Urinary bladder (tissue), 3 donors: ENCODE measurements at regions not wholly inside any gene's neighbourhood (a gene's known extent, or its start where the extent isn't known, plus 50 kb on each side); places are given as distances from the start of the nearest gene placed in this dataset.

ENCODE experiments used
- DNase-seq: peaks from one replicate; pipeline ENCODE4 v3.0.0-alpha.2; 2015; ENCODE audit errors: extremely low spot score
- H3K27ac ChIP-seq: one replicate; pipeline ENCODE4 v1.5.1; 2013; ENCODE audit warnings: low read depth, mild to moderate bottlenecking, moderate library complexity
- H3K36me3 ChIP-seq: one replicate; pipeline ENCODE4 v1.6.1; 2013; ENCODE audit warnings: mild to moderate bottlenecking, moderate library complexity; ENCODE audit not compliant: insufficient read depth
- H3K4me1 ChIP-seq: one replicate; pipeline ENCODE4 v1.6.1; 2013; ENCODE audit warnings: mild to moderate bottlenecking, moderate library complexity; ENCODE audit not compliant: insufficient read depth
- H3K4me3 ChIP-seq: one replicate; pipeline ENCODE4 v1.5.1; 2013; ENCODE audit warnings: low read depth, low read length
- WGBS: extraction: QIAGEN DNeasy Blood & Tissue Kit; methylation state at CpG from one replicate; pipeline ENCODE4 v1.1.7; 2013; 5-methylcytosine and 5-hydroxymethylcytosine counted together
- donor health status: healthy with polysubstance abuse.
- donor health status: healthy.

- DNase-seq: no peak
- Histone ChIP-seq H3K27ac (no peak overlapping the region), H3K4me1 (no peaks in the 10 kb centered on the region), H3K4me3 (no peak overlapping the region), H3K36me3 (no peaks in the 10 kb centered on the region)
- 84% methylated on average over 18 of the region's 18 CpGs for WGBS
These were observed 195.5 kb upstream of the CTAGE1 start for GRCh38 chr18:22613058-22613690.

- no peak for DNase-seq
- Histone ChIP-seq H3K27ac (no peak overlapping the region), H3K4me3 (no peak overlapping the region), H3K4me1 (no peaks in the 10 kb centered on the region), H3K36me3 (no peaks in the 10 kb centered on the region)
- 76% methylated on average over 3 of the region's 3 CpGs for WGBS
These were observed 196.1 kb upstream of the CTAGE1 start for GRCh38 chr18:22613788-22614187.

DNA sequence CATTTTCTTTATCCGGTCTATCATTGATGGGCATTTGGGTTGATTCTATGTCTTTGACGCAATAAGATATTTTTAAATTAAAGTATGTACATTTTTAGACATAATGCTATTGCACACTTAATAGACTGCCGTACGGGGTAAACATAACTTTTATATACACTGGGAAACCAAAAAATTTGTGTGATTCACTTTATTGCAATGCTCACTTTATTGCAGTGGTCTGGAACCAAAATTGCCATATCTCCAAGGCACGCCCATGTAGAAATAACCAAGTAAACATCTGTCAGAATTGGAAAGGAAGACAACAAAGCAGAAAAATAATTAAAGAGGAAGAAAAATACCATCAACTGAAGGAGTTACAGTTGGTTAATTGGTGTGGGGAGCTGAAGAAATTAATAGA is 205.8 kb upstream of the CTAGE1 start:
- Histone ChIP-seq H3K4me3 (no peak overlapping the region), H3K27ac (no peak overlapping the region), H3K4me1 (no peaks in the 10 kb centered on the region), H3K36me3 (no peaks in the 10 kb centered on the region)
- DNase-seq: no peak
- WGBS: 76% methylated on average over 5 of the region's 5 CpGs

GRCh38 chr18:22624176-22624575 is 206.5 kb upstream of the CTAGE1 start:
- DNase-seq: peak; percentile 35
- WGBS: 57% methylated on average over 2 of the region's 2 CpGs
- no peaks in the 10 kb centered on the region for H3K4me1 ChIP-seq
- no peak overlapping the region for H3K4me3 ChIP-seq
- no peak overlapping the region for H3K27ac ChIP-seq
- H3K36me3 ChIP-seq: no peaks in the 10 kb centered on the region

DNA sequence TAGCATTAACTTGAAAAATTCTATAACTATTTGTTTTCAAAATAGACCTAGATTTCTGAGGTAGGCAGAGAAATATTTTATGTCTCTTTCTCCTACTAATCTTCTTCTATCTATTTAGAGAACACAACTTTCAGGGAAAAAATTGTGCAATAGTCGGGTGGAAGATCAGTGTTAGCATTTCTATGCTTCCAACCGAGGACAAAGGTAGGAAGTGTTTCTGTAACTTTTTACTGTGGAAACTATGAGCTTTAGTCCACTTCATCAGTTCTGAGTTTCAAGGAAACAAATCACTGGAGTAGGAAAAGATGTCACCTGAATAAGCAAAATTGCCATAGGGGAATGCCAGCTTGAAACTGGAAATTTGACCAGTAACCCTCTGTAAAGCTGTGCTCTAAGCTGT is 207.7 kb upstream of the CTAGE1 start:
- Histone ChIP-seq H3K27ac (no peak overlapping the region), H3K36me3 (no peaks in the 10 kb centered on the region), H3K4me3 (no peak overlapping the region), H3K4me1 (no peaks in the 10 kb centered on the region)
- DNase-seq: no peak
- WGBS: 75% methylated on average over 2 of the region's 2 CpGs

DNA sequence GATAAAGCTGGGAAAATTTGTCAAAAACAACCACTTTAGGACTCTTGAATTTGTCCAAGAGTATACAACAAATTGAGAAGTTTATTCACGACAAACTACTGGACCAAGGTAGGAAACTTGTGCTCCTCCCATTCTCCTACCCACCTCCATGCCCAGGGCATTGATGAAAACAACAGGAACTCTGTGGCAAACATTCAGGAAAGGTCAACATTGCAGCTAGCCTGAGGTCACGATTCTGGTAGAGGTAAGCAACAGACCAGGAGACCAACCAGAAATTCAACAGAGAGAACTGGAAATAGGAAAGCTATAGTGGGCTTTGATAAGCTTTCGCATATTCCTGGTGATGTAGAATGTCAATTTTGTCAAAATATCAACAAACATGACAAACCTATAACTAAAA is 209.1 kb upstream of the CTAGE1 start:
- WGBS: 91% methylated on average over 3 of the region's 3 CpGs
- no peak overlapping the region for H3K27ac ChIP-seq
- H3K4me3 ChIP-seq: no peak overlapping the region
- no peaks in the 10 kb centered on the region for H3K36me3 ChIP-seq
- no peak for DNase-seq
- H3K4me1 ChIP-seq: no peaks in the 10 kb centered on the region

- Histone ChIP-seq H3K36me3 (no peaks in the 10 kb centered on the region), H3K4me3 (no peak overlapping the region), H3K27ac (no peak overlapping the region), H3K4me1 (no peaks in the 10 kb centered on the region)
- 86% methylated on average over 1 of the region's 1 CpG for WGBS
- DNase-seq: no peak
These were observed 209.8 kb upstream of the CTAGE1 start for GRCh38 chr18:22627506-22627905.

GRCh38 chr18:22628795-22629510 is 211.2 kb upstream of the CTAGE1 start:
- no peak overlapping the region for H3K4me3 ChIP-seq
- H3K27ac ChIP-seq: no peak overlapping the region
- no peaks in the 10 kb centered on the region for H3K36me3 ChIP-seq
- H3K4me1 ChIP-seq: no peaks in the 10 kb centered on the region
- WGBS: 83% methylated on average over 14 of the region's 14 CpGs
- no peak for DNase-seq

GRCh38 chr18:22630980-22631379 is 213.3 kb upstream of the CTAGE1 start:
- Histone ChIP-seq H3K27ac (no peak overlapping the region), H3K4me3 (no peak overlapping the region), H3K4me1 (no peaks in the 10 kb centered on the region), H3K36me3 (no peaks in the 10 kb centered on the region)
- DNase-seq: no peak
- 91% methylated on average over 2 of the region's 2 CpGs for WGBS

- no peaks in the 10 kb centered on the region for H3K36me3 ChIP-seq
- no peak for DNase-seq
- WGBS: 66% methylated on average over 4 of the region's 4 CpGs
These were observed 214.5 kb upstream of the CTAGE1 start for GRCh38 chr18:22632191-22632590.

GRCh38 chr18:22634464-22634863 is 216.7 kb upstream of the CTAGE1 start:
- Histone ChIP-seq H3K4me3 (no peak overlapping the region), H3K4me1 (no peaks in the 10 kb centered on the region), H3K27ac (no peak overlapping the region), H3K36me3 (no peaks in the 10 kb centered on the region)
- DNase-seq: no peak
- 84% methylated on average over 3 of the region's 3 CpGs for WGBS

More at GRCh38 chr18:22632191-22632590, 214.5 kb upstream of the CTAGE1 start:
- Histone ChIP-seq H3K4me3 (no peak overlapping the region), H3K27ac (no peak overlapping the region), H3K4me1 (no peaks in the 10 kb centered on the region)

GRCh38 chr18:22637787-22638186 is 220.1 kb upstream of the CTAGE1 start:
- no peaks in the 10 kb centered on the region for H3K4me1 ChIP-seq
- H3K36me3 ChIP-seq: no peaks in the 10 kb centered on the region
- WGBS: 86% methylated on average over 1 of the region's 1 CpG
- H3K27ac ChIP-seq: no peak overlapping the region
- no peak overlapping the region for H3K4me3 ChIP-seq
- no peak for DNase-seq

- Histone ChIP-seq H3K4me1 (no peaks in the 10 kb centered on the region), H3K4me3 (no peak overlapping the region), H3K36me3 (no peaks in the 10 kb centered on the region), H3K27ac (no peak overlapping the region)
- DNase-seq: no peak
- 36% methylated on average over 2 of the region's 2 CpGs for WGBS
These were observed 221.3 kb upstream of the CTAGE1 start for GRCh38 chr18:22639026-22639463.

GRCh38 chr18:22639561-22639960 is 221.8 kb upstream of the CTAGE1 start:
- H3K4me1 ChIP-seq: no peaks in the 10 kb centered on the region
- no peak for DNase-seq
- no peak overlapping the region for H3K4me3 ChIP-seq
- 72% methylated on average over 10 of the region's 10 CpGs for WGBS
- H3K36me3 ChIP-seq: no peaks in the 10 kb centered on the region
- no peak overlapping the region for H3K27ac ChIP-seq
